ENCODE measurements at regions not wholly inside any gene's neighbourhood (a gene's known extent, or its start where the extent isn't known, plus 50 kb on each side); places are given as distances from the start of the nearest gene placed in this dataset.

DNA sequence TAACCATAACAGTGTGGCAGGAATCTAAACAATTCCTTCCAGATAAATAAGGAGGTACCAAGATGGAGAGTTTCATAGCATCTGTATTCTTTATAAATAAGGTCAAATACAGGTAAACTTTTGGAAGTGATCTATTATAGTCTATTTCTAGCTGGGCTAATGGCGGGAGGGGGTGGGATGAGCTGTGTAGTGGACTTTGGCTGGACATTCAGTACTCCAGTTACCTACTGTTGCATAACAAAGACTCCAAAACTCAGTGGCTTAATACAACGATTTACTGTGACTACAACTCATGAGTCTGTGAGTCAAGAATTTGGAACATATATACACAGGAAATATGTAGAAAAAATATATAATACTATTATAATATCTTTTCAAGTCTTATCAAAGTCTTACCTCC, 496.1 kb downstream of the BCL11B start:
- TF ChIP-seq POLR2A (IDR thresholded peaks at IDR 0.05; ENCODE audit: extremely low read depth, insufficient read length) (no peak), MAX (IDR thresholded peaks at IDR 0.05; ENCODE audit: low read depth, low read length) (no peak)
- TF ChIP-seq, protein P1, sequence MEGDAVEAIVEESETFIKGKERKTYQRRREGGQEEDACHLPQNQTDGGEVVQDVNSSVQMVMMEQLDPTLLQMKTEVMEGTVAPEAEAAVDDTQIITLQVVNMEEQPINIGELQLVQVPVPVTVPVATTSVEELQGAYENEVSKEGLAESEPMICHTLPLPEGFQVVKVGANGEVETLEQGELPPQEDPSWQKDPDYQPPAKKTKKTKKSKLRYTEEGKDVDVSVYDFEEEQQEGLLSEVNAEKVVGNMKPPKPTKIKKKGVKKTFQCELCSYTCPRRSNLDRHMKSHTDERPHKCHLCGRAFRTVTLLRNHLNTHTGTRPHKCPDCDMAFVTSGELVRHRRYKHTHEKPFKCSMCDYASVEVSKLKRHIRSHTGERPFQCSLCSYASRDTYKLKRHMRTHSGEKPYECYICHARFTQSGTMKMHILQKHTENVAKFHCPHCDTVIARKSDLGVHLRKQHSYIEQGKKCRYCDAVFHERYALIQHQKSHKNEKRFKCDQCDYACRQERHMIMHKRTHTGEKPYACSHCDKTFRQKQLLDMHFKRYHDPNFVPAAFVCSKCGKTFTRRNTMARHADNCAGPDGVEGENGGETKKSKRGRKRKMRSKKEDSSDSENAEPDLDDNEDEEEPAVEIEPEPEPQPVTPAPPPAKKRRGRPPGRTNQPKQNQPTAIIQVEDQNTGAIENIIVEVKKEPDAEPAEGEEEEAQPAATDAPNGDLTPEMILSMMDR (IDR thresholded peaks at IDR 0.05; ENCODE audit: low read depth, low read length): no peak

Data from NB4 (cell line).